AG04450 (cell line): ENCODE measurements at regions not wholly inside any gene's neighbourhood (a gene's known extent, or its start where the extent isn't known, plus 50 kb on each side); places are given as distances from the start of the nearest gene placed in this dataset.

Experiments used
- CTCF ChIA-PET: fragments of 300-600, 350-600 bp; formaldehyde crosslinking; extraction: SDS; loops from one replicate; lab custom pipeline; 2022; ENCODE audit warnings: antibody characterized with exemption, inconsistent platforms; lab: Charles Lee
- POLR2A ChIA-PET: fragments of 350-600 bp; formaldehyde crosslinking; extraction: SDS; loops from one replicate; lab custom pipeline; 2021; ENCODE audit warnings: antibody characterized with exemption, inconsistent platforms; lab: Yijun Ruan, JAX
- DNase-seq: peaks from one replicate; pipeline ENCODE4 v3.0.0-alpha.2; 2011; ENCODE audit warnings: low read depth, low spot score
- H3K27ac ChIP-seq: one replicate; pipeline ENCODE4 v1.5.1; 2012; ENCODE audit warnings: low read depth, low read length, control low read depth
- H3K27me3 ChIP-seq: one replicate; pipeline ENCODE4 v1.6.0; 2012; ENCODE audit warnings: low read length; ENCODE audit not compliant: control insufficient read depth, insufficient read depth
- H3K4me3 ChIP-seq: 2 replicates; pipeline ENCODE4 v1.5.1; 2011; ENCODE audit warnings: mild to moderate bottlenecking, low read depth, low read length, control low read depth
- H3K9me3 ChIP-seq: 2 replicates; pipeline ENCODE4 v1.5.1; 2012; ENCODE audit warnings: low read length; ENCODE audit not compliant: control insufficient read depth, insufficient read depth
- TF ChIP-seq, protein P1 (sequence below): IDR thresholded peaks from 2 replicates; pipeline ENCODE4 v1.5.1; 2011; ENCODE audit warnings: low read depth, low read length, control low read depth, inconsistent platforms

GRCh38 chr17:13952009-13952750, 117.1 kb upstream of the COX10 start:
- no peak for DNase-seq
- no peaks in the 10 kb centered on the region for H3K27me3 ChIP-seq
- H3K9me3 ChIP-seq: no peaks in the 10 kb centered on the region
- ChIA-PET CTCF (no interaction called here), POLR2A (no interaction called here)
- no peak overlapping the region for H3K27ac ChIP-seq
- no peak overlapping the region for H3K4me3 ChIP-seq
- TF ChIP-seq, protein P1, sequence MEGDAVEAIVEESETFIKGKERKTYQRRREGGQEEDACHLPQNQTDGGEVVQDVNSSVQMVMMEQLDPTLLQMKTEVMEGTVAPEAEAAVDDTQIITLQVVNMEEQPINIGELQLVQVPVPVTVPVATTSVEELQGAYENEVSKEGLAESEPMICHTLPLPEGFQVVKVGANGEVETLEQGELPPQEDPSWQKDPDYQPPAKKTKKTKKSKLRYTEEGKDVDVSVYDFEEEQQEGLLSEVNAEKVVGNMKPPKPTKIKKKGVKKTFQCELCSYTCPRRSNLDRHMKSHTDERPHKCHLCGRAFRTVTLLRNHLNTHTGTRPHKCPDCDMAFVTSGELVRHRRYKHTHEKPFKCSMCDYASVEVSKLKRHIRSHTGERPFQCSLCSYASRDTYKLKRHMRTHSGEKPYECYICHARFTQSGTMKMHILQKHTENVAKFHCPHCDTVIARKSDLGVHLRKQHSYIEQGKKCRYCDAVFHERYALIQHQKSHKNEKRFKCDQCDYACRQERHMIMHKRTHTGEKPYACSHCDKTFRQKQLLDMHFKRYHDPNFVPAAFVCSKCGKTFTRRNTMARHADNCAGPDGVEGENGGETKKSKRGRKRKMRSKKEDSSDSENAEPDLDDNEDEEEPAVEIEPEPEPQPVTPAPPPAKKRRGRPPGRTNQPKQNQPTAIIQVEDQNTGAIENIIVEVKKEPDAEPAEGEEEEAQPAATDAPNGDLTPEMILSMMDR: no peak

DNA sequence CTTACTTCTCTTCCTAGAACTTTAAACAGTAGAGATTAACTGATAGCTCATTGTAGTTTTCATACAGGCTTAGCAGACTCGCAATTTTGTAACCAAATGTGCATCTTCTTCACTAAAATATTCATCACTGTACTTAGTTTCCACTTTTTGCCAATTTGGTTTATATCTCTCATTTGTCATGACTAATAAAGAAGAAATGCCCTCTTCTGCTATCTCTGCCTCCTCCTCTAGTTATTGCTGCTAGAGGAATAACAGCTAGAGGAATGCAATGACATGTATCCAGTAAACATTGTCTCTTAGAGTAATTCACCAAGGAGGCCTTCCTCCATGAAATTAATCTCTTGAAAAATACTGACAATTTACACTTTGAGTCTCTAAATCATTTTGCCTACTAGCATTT, 115.5 kb upstream of the COX10 start:
- H3K27ac ChIP-seq: no peak overlapping the region
- ChIA-PET POLR2A (no interaction called here), CTCF (interaction anchor here (0.8 kb wide), 1 partner anchor 347 kb away, joined by 3 read pairs; the partner anchor contains the start of gene HS3ST3B1)
- H3K4me3 ChIP-seq: no peak overlapping the region
- no peak for DNase-seq
- TF ChIP-seq, protein P1: no peak
- H3K9me3 ChIP-seq: no peaks in the 10 kb centered on the region
- no peaks in the 10 kb centered on the region for H3K27me3 ChIP-seq

DNA sequence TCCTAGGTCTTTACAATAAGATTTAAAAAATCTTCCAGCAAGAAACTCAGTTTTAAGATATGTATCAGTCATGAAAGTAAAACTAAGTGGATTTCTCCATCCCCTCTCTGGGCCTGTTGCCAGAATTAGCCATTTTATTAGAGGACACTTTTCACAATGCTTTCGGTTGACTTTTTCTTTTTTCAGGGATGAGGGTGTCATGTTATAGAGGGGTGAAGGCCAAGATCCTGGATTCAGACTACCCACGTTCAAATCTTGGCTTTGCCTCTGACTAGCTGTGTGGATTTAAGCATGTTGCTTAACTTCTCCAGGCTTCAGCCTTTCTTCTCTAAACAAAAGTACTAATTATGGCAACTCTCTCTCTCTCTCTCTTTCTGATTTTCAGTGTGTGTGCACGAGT, 111.7 kb upstream of the COX10 start:
- no peak for DNase-seq
- TF ChIP-seq, protein P1: no peak
- ChIA-PET POLR2A (no interaction called here), CTCF (interaction anchor here (1.2 kb wide), 1 partner anchor 361 kb away, joined by 3 read pairs; no protein-coding TSS in a partner anchor)
- H3K27ac ChIP-seq: no peak overlapping the region
- H3K9me3 ChIP-seq: no peaks in the 10 kb centered on the region
- H3K27me3 ChIP-seq: no peaks in the 10 kb centered on the region
- H3K4me3 ChIP-seq: no peak overlapping the region

DNA sequence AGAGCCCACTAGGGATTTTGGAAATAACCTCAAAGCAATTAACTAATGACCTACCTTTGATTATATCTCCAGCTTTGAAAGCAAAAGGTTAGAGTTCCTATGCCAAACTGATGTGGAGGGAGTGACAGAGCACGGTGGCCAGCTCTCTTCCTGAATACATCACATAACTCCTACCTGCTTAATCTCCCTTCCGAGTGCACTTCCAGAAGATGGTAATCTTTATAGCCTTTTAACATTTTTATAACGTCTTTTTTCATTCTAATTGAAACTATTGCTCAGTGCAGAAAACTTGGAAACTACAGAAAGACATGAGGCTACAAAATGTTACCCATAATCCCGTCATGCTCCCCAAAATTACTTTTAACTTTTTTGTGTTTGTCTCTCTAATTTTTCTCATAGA, 110.5 kb upstream of the COX10 start:
- H3K27ac ChIP-seq: no peak overlapping the region
- ChIA-PET CTCF (interaction anchor here (1.2 to 1.3 kb wide), 2 partner anchors 362 to 929 kb away, joined by 3 to 4 read pairs; no protein-coding TSS in a partner anchor), POLR2A (no interaction called here)
- H3K4me3 ChIP-seq: no peak overlapping the region
- H3K27me3 ChIP-seq: no peaks in the 10 kb centered on the region
- DNase-seq: no peak
- TF ChIP-seq, protein P1: no peak
- no peaks in the 10 kb centered on the region for H3K9me3 ChIP-seq

GRCh38 chr17:13961265-13961664, 108.0 kb upstream of the COX10 start:
- TF ChIP-seq, protein P1: no peak
- ChIA-PET POLR2A (no interaction called here), CTCF (no interaction called here)
- H3K4me3 ChIP-seq: no peak overlapping the region
- no peaks in the 10 kb centered on the region for H3K9me3 ChIP-seq
- H3K27me3 ChIP-seq: no peaks in the 10 kb centered on the region
- no peak overlapping the region for H3K27ac ChIP-seq
- no peak for DNase-seq
